ENCODE measurements at regions not wholly inside any gene's neighbourhood (a gene's known extent, or its start where the extent isn't known, plus 50 kb on each side); places are given as distances from the start of the nearest gene placed in this dataset.

- no peak overlapping the region for H3K27ac Mint-ChIP-seq (ENCODE audit: unreplicated experiment)
- Histone ChIP-seq H3K4me3 (ENCODE audit: insufficient read depth, low read depth, low read length) (no peak overlapping the region), H3K4me2 (ENCODE audit: low read length) (no peak overlapping the region), H3K79me2 (ENCODE audit: insufficient read depth, low read length) (no peaks in the 10 kb centered on the region), H3K27ac (ENCODE audit: low read depth, low read length) (no peak overlapping the region), H4K20me1 (ENCODE audit: insufficient read depth, low read length) (no peaks in the 10 kb centered on the region), H3K9me3 (ENCODE audit: insufficient read depth, low read depth, low read length) (no peaks in the 10 kb centered on the region), H3K9ac (ENCODE audit: low read length) (no peak overlapping the region), H3K36me3 (ENCODE audit: insufficient read depth, low read length) (no peaks in the 10 kb centered on the region), H2AFZ (ENCODE audit: low read depth, low read length) (no peak overlapping the region), H3K27me3 (ENCODE audit: insufficient read depth, low read length) (no peaks in the 10 kb centered on the region), H3K4me1 (ENCODE audit: insufficient read depth, low read length) (peaks cover 6% of the 10 kb centered on the region)
- peak; percentile 17 for DNase-seq (ENCODE audit: low read depth)
- no peaks in the 10 kb centered on the region for H3K9me3 Mint-ChIP-seq (ENCODE audit: unreplicated experiment)
- TF ChIP-seq, protein P1, sequence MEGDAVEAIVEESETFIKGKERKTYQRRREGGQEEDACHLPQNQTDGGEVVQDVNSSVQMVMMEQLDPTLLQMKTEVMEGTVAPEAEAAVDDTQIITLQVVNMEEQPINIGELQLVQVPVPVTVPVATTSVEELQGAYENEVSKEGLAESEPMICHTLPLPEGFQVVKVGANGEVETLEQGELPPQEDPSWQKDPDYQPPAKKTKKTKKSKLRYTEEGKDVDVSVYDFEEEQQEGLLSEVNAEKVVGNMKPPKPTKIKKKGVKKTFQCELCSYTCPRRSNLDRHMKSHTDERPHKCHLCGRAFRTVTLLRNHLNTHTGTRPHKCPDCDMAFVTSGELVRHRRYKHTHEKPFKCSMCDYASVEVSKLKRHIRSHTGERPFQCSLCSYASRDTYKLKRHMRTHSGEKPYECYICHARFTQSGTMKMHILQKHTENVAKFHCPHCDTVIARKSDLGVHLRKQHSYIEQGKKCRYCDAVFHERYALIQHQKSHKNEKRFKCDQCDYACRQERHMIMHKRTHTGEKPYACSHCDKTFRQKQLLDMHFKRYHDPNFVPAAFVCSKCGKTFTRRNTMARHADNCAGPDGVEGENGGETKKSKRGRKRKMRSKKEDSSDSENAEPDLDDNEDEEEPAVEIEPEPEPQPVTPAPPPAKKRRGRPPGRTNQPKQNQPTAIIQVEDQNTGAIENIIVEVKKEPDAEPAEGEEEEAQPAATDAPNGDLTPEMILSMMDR (IDR thresholded peaks at IDR 0.05; ENCODE audit: insufficient read depth, low read depth, low read length) = no peak
- no peak for TF ChIP-seq EZH2 (IDR thresholded peaks at IDR 0.05; ENCODE audit: insufficient read depth, low read length)
- H3K4me1 Mint-ChIP-seq (ENCODE audit: low read depth, unreplicated experiment) = peaks cover 2% of the 10 kb centered on the region
- no peak overlapping the region for H3K4me3 Mint-ChIP-seq (ENCODE audit: unreplicated experiment)
- H3K36me3 Mint-ChIP-seq (ENCODE audit: low read depth, unreplicated experiment) = no peaks in the 10 kb centered on the region
- no peaks in the 10 kb centered on the region for H3K27me3 Mint-ChIP-seq (ENCODE audit: low read depth, unreplicated experiment)
- no peak for FAIRE-seq
These were observed 191.9 kb upstream of the SLC27A6 start for GRCh38 chr5:128773378-128773777.

DNA sequence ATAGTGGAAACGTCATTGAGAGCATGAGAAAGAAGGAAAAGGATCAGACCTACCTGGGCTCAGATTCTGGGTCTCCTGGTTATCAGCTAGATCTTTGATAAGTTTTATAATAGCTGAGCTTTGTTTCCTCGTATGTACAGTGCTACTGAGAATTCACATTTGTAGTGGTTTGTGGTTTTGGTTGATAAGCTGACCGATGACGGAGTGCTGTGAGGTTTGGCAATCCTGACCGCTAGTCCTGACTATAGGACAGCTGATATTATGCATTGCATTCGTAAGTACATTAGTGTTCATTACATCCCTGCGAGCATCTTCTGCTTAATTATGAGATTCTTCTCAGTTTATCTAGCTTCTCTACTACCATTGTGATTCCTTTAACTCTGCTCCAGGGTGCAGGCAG lies 190.7 kb upstream of the SLC27A6 start:
- Histone ChIP-seq H4K20me1 (ENCODE audit: insufficient read depth, low read length) (no peaks in the 10 kb centered on the region), H3K4me1 (ENCODE audit: insufficient read depth, low read length) (peaks cover 6% of the 10 kb centered on the region), H2AFZ (ENCODE audit: low read depth, low read length) (no peak overlapping the region), H3K27me3 (ENCODE audit: insufficient read depth, low read length) (no peaks in the 10 kb centered on the region), H3K36me3 (ENCODE audit: insufficient read depth, low read length) (no peaks in the 10 kb centered on the region), H3K4me2 (ENCODE audit: low read length) (peak overlapping the region; percentile 10), H3K9ac (ENCODE audit: low read length) (no peak overlapping the region), H3K4me3 (ENCODE audit: insufficient read depth, low read depth, low read length) (no peak overlapping the region), H3K79me2 (ENCODE audit: insufficient read depth, low read length) (no peaks in the 10 kb centered on the region), H3K27ac (ENCODE audit: low read depth, low read length) (no peak overlapping the region), H3K9me3 (ENCODE audit: insufficient read depth, low read depth, low read length) (no peaks in the 10 kb centered on the region)
- DNase-seq (ENCODE audit: low read depth) (peak; percentile 95), FAIRE-seq (no peak)
- no peak for TF ChIP-seq EZH2 (IDR thresholded peaks at IDR 0.05; ENCODE audit: insufficient read depth, low read length)
- TF ChIP-seq, protein P1 (IDR thresholded peaks at IDR 0.05; ENCODE audit: insufficient read depth, low read depth, low read length) = no peak
- Mint-ChIP-seq H3K36me3 (ENCODE audit: low read depth, unreplicated experiment) (no peaks in the 10 kb centered on the region), H3K27ac (ENCODE audit: unreplicated experiment) (no peak overlapping the region), H3K9me3 (ENCODE audit: unreplicated experiment) (no peaks in the 10 kb centered on the region), H3K4me1 (ENCODE audit: low read depth, unreplicated experiment) (peaks cover 5% of the 10 kb centered on the region), H3K4me3 (ENCODE audit: unreplicated experiment) (no peak overlapping the region), H3K27me3 (ENCODE audit: low read depth, unreplicated experiment) (no peaks in the 10 kb centered on the region)

DNA sequence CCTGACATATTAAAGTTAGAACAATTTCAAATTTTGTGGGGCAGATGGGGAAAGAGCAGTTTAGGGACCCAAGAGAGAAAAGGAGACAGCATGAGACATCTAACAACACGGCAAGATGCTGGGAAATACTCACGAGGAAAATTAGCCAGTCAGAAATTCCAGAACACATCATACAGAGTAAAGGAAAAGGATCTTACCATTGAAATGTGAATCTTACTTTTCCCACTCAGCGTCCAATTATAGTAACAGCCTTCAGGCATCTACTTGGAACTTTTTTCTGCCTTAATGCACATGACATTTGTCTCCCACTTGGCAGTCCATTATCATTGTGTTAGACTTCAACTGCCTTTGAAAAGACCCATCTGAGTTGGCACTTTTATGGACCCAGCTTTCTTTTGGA lies 189.7 kb upstream of the SLC27A6 start:
- DNase-seq (ENCODE audit: low read depth) = peak; percentile 27
- TF ChIP-seq EZH2 (IDR thresholded peaks at IDR 0.05; ENCODE audit: insufficient read depth, low read length) = no peak
- TF ChIP-seq, protein P1 (IDR thresholded peaks at IDR 0.05; ENCODE audit: insufficient read depth, low read depth, low read length) = no peak
- H3K9me3 Mint-ChIP-seq (ENCODE audit: unreplicated experiment) = no peaks in the 10 kb centered on the region
- Histone ChIP-seq H2AFZ (ENCODE audit: low read depth, low read length) (no peak overlapping the region), H3K27ac (ENCODE audit: low read depth, low read length) (no peak overlapping the region), H4K20me1 (ENCODE audit: insufficient read depth, low read length) (no peaks in the 10 kb centered on the region), H3K4me1 (ENCODE audit: insufficient read depth, low read length) (peaks cover 6% of the 10 kb centered on the region), H3K27me3 (ENCODE audit: insufficient read depth, low read length) (no peaks in the 10 kb centered on the region), H3K4me3 (ENCODE audit: insufficient read depth, low read depth, low read length) (no peak overlapping the region), H3K79me2 (ENCODE audit: insufficient read depth, low read length) (no peaks in the 10 kb centered on the region), H3K36me3 (ENCODE audit: insufficient read depth, low read length) (no peaks in the 10 kb centered on the region), H3K9ac (ENCODE audit: low read length) (no peak overlapping the region), H3K4me2 (ENCODE audit: low read length) (no peak overlapping the region), H3K9me3 (ENCODE audit: insufficient read depth, low read depth, low read length) (no peaks in the 10 kb centered on the region)
- no peaks in the 10 kb centered on the region for H3K36me3 Mint-ChIP-seq (ENCODE audit: low read depth, unreplicated experiment)
- peaks cover 5% of the 10 kb centered on the region for H3K4me1 Mint-ChIP-seq (ENCODE audit: low read depth, unreplicated experiment)
- no peak overlapping the region for H3K4me3 Mint-ChIP-seq (ENCODE audit: unreplicated experiment)
- no peak overlapping the region for H3K27ac Mint-ChIP-seq (ENCODE audit: unreplicated experiment)
- no peak for FAIRE-seq
- no peaks in the 10 kb centered on the region for H3K27me3 Mint-ChIP-seq (ENCODE audit: low read depth, unreplicated experiment)
